Keratinocyte (primary cell): ENCODE measurements at regions not wholly inside any gene's neighbourhood (a gene's known extent, or its start where the extent isn't known, plus 50 kb on each side); places are given as distances from the start of the nearest gene placed in this dataset.

Source experiments
- DNase-seq: peaks from one replicate; pipeline ENCODE4 v3.0.0-alpha.2; 2011; ENCODE audit warnings: low read depth, missing footprints, low spot score
- FAIRE-seq: peaks from 2 replicates; lab custom pipeline; 2011; peaks lifted over from hg19 to GRCh38; lab: Jason Lieb, UNC
- H2AFZ ChIP-seq: 2 replicates; pipeline ENCODE4 v1.6.0; 2012; ENCODE audit warnings: low read length, control low read depth, inconsistent platforms; ENCODE audit not compliant: control insufficient read depth
- H3K27ac ChIP-seq: 2 replicates; pipeline ENCODE4 v1.5.1; 2011; ENCODE audit warnings: low read length; ENCODE audit not compliant: control insufficient read depth, insufficient read depth
- H3K27me3 ChIP-seq: 3 replicates; pipeline ENCODE4 v1.6.0; 2011; ENCODE audit warnings: low read length; ENCODE audit not compliant: control insufficient read depth, insufficient read depth; ENCODE audit errors: extremely low read depth
- H3K36me3 ChIP-seq, 2 experiments: 2 replicates in 1 of 2; 3 replicates in 1 of 2; pipeline ENCODE4 v1.5.1; 2011; ENCODE audit warnings: low read length in 2 of 2, mild to moderate bottlenecking in 1 of 2; ENCODE audit not compliant: control insufficient read depth in 2 of 2, insufficient read depth in 2 of 2; ENCODE audit errors: extremely low read depth in 1 of 2
- H3K4me1 ChIP-seq: 3 replicates; pipeline ENCODE4 v1.5.1; 2011; ENCODE audit warnings: low read length; ENCODE audit not compliant: control insufficient read depth, insufficient read depth; ENCODE audit errors: extremely low read depth
- H3K4me2 ChIP-seq: 3 replicates; pipeline ENCODE4 v1.6.0; 2011; ENCODE audit warnings: low read depth, low read length; ENCODE audit not compliant: control insufficient read depth, insufficient read depth; ENCODE audit errors: extremely low read depth
- H3K4me3 ChIP-seq, 3 experiments: fragments of 200-600 bp in 1 of 3; sonication (generic) in 1 of 3; 2 replicates in 2 of 3; 3 replicates in 1 of 3; pipeline ENCODE4 v1.5.1; 2011 to 2016; ENCODE audit warnings: low read length in 3 of 3, mild to moderate bottlenecking in 3 of 3, control low read depth in 2 of 3, inconsistent platforms in 1 of 3, low read depth in 1 of 3, mixed read lengths in 1 of 3, mixed run types in 1 of 3, moderate library complexity in 1 of 3; ENCODE audit not compliant: control insufficient read depth in 2 of 3, insufficient read depth in 2 of 3; ENCODE audit errors: extremely low read depth in 1 of 3
- H3K79me2 ChIP-seq: 2 replicates; pipeline ENCODE4 v1.6.0; 2012; ENCODE audit warnings: low read length; ENCODE audit not compliant: control insufficient read depth, insufficient read depth
- H3K9ac ChIP-seq: 3 replicates; pipeline ENCODE4 v1.6.0; 2011; ENCODE audit warnings: low read length; ENCODE audit not compliant: control insufficient read depth, insufficient read depth; ENCODE audit errors: extremely low read depth
- H3K9me1 ChIP-seq: 3 replicates; pipeline ENCODE4 v1.6.0; 2011; ENCODE audit warnings: low read length; ENCODE audit not compliant: control insufficient read depth, insufficient read depth; ENCODE audit errors: extremely low read depth
- H3K9me3 ChIP-seq: 2 replicates; pipeline ENCODE4 v1.5.1; 2012; ENCODE audit warnings: low read depth, low read length; ENCODE audit not compliant: control insufficient read depth
- H4K20me1 ChIP-seq: 3 replicates; pipeline ENCODE4 v1.6.0; 2011; ENCODE audit warnings: low read length; ENCODE audit not compliant: control insufficient read depth, insufficient read depth; ENCODE audit errors: extremely low read depth
- EZH2 ChIP-seq: IDR thresholded peaks from one replicate; pipeline ENCODE4 v1.6.1; 2012; ENCODE audit warnings: inconsistent platforms, mild to moderate bottlenecking, low read length, moderate library complexity
- dilution Hi-C: fragments of 300-500 bp; cut with MboI; formaldehyde crosslinking; loops from one replicate; pipeline ENCODE4 v1.7.0; 2020; ENCODE audit warnings: low sequenced_read_pairs; ENCODE audit not compliant: extremely low pct_ligation_motif_present
- TF ChIP-seq, protein P1 (sequence below), 3 experiments: IDR thresholded peaks in 1 of 3; conservative IDR thresholded peaks in 1 of 3; optimal IDR thresholded peaks in 1 of 3; 2 replicates in 2 of 3; 3 replicates in 1 of 3; pipeline versions ENCODE3 to v1.5.1; 2011; ENCODE audit warnings: low read length in 3 of 3, mild to moderate bottlenecking in 3 of 3, moderate library complexity in 2 of 3, control low read depth in 1 of 3, inconsistent platforms in 1 of 3; ENCODE audit not compliant: insufficient read depth in 2 of 3; ENCODE audit errors: extremely low read depth in 1 of 3

DNA sequence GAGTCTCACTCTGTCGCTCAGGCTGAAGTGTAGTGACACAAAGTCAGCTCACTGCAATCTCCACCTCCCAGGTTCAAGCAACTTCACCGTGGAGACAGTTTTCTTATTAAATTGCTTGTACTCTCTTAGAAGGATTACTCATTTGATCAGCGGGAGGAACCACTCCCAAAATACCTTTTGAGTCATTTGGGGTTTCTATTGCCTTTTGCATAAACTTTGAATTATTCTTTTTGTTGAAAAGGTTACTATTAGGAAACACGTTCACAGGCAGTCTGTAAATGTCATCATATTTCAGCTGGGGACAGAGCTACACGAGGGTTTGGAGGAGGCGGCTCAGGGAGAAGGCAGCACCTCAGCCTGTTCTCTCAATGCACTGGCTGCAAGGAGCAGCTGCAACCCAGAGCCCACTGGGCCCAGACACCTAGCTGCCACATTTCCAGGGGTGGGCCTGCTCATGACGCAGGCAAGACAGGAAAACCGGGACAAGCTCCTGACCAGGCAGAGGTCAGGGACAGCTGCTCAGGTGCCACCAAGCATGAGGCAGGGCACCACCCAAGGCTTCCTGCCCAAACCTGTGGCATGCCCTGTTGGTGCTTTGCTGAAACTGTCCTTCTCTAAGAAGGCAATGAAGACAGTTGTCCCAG is 205.9 kb downstream of the BMP7 start:
- Histone ChIP-seq H3K4me2 (peak overlapping the region; percentile 73), H3K4me3 (peak overlapping the region in 1 of 3 experiments; percentile 31), H3K27me3 (peaks cover 3% of the 10 kb centered on the region), H3K36me3 (no peaks in the 10 kb centered on the region), H3K27ac (peak overlapping the region; percentile 68), H4K20me1 (no peaks in the 10 kb centered on the region), H2AFZ (no peak overlapping the region), H3K79me2 (no peaks in the 10 kb centered on the region), H3K9ac (peak overlapping the region; percentile 71), H3K4me1 (peaks cover 18% of the 10 kb centered on the region), H3K9me3 (no peaks in the 10 kb centered on the region), H3K9me1 (no peaks in the 10 kb centered on the region)
- DNase-seq (no peak), FAIRE-seq (peak; percentile 90)
- dilution Hi-C loops: no loop called here
- TF ChIP-seq EZH2: no peak

DNA sequence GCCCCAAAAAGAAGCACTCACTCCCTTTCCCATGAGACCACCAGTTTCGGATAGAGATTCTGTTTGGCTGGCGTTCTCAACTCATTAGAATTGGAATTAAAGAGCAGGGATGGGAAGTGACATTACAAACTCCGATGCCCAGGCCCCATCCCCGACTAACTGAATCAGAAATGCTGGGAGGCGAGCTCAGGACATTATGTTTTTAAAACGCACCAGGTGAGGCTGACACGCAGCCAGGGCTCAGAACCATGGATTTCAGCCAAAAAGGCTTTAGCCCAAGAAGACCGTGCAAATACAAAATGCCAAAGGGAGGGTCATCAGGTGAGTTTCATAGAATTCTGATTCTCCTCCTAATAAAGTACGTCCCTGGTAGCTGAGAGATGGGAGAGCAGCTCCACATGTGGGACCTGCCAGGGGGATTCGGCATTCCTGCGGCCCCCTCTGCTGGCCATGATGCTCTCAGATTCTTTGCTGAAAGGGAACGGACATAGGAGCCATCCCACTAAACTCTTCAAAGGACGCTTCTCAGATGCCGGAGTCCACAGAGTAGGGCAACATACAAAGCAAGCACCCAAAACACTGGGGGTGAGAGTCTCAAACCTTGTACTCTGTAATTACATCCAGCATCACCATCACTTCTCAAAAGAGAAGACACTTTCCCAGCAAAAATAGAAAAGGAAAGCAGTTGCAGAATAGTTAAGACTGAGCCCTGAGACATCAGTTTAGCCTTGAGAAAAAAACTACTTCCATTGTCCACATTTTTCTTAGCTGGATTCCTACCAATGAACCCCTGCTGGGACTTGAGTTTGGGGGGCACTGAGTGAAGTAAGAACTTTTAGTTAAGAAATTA is 205.2 kb downstream of the BMP7 start:
- Histone ChIP-seq H3K79me2 (no peaks in the 10 kb centered on the region), H3K9me1 (no peaks in the 10 kb centered on the region), H3K9me3 (no peaks in the 10 kb centered on the region), H3K4me3 (no peak overlapping the region), H4K20me1 (no peaks in the 10 kb centered on the region), H3K36me3 (no peaks in the 10 kb centered on the region), H3K4me2 (peak overlapping the region; percentile 73), H3K27ac (peak overlapping the region; percentile 68), H3K27me3 (peaks cover 3% of the 10 kb centered on the region), H3K9ac (peak overlapping the region; percentile 71), H3K4me1 (peaks cover 18% of the 10 kb centered on the region), H2AFZ (no peak overlapping the region)
- TF ChIP-seq, protein P1, sequence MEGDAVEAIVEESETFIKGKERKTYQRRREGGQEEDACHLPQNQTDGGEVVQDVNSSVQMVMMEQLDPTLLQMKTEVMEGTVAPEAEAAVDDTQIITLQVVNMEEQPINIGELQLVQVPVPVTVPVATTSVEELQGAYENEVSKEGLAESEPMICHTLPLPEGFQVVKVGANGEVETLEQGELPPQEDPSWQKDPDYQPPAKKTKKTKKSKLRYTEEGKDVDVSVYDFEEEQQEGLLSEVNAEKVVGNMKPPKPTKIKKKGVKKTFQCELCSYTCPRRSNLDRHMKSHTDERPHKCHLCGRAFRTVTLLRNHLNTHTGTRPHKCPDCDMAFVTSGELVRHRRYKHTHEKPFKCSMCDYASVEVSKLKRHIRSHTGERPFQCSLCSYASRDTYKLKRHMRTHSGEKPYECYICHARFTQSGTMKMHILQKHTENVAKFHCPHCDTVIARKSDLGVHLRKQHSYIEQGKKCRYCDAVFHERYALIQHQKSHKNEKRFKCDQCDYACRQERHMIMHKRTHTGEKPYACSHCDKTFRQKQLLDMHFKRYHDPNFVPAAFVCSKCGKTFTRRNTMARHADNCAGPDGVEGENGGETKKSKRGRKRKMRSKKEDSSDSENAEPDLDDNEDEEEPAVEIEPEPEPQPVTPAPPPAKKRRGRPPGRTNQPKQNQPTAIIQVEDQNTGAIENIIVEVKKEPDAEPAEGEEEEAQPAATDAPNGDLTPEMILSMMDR (optimal IDR thresholded peaks at IDR 0.05 in 1 of 3, IDR thresholded peaks at IDR 0.05 in 1 of 3, conservative IDR thresholded peaks at IDR 0.05 in 1 of 3; ENCODE audit: extremely low read depth in 1 of 3, insufficient read depth in 2 of 3, low read length in 3 of 3): peak; percentile 31 to 64 (median 44)
- TF ChIP-seq EZH2: no peak
- peak; percentile 57 for FAIRE-seq
- dilution Hi-C loops: no loop called here
- DNase-seq: no peak
